SK-N-SH (cell line): ENCODE measurements at regions not wholly inside any gene's neighbourhood (a gene's known extent, or its start where the extent isn't known, plus 50 kb on each side); places are given as distances from the start of the nearest gene placed in this dataset.

Source experiments
- CTCF ChIA-PET: fragments of 300-600, 350-600 bp; formaldehyde crosslinking; extraction: SDS; loops from one replicate; lab custom pipeline; 2021; lab: Yijun Ruan, JAX
- POLR2A ChIA-PET: fragments of 350-600 bp; sonication (Branson Sonifier 250); formaldehyde crosslinking; extraction: SDS; loops from one replicate; lab custom pipeline; 2020; ENCODE audit warnings: antibody characterized with exemption, inconsistent platforms; lab: Yijun Ruan, JAX
- DNase-seq: peaks from one replicate; pipeline ENCODE4 v3.0.0; 2012
- H2AFZ ChIP-seq: fragments of 200-600 bp; sonication (generic); 2 replicates; pipeline ENCODE4 v1.8.1; 2016; ENCODE audit warnings: antibody characterized with exemption, mild to moderate bottlenecking, low read depth
- H3F3A ChIP-seq: fragments of 200-600 bp; sonication (generic); replicated peaks from 2 replicates; pipeline ENCODE3; 2016; ENCODE audit warnings: antibody characterized with exemption, mild to moderate bottlenecking; ENCODE audit not compliant: insufficient read depth
- H3K27ac ChIP-seq, 2 experiments: fragments of 200-500 bp in 1 of 2; fragments of 200-600 bp in 1 of 2; sonication (Bioruptor generic) in 1 of 2; sonication (generic), shearing (Covaris generic) in 1 of 2; 2 replicates each; pipeline versions ENCODE4 v1.5.1 to v1.6.1; 2014 to 2016; ENCODE audit warnings: low read depth in 2 of 2, inconsistent platforms in 1 of 2, low read length in 1 of 2, mild to moderate bottlenecking in 1 of 2, mixed read lengths in 1 of 2
- H3K27me3 ChIP-seq: fragments of 200-600 bp; sonication (generic), shearing (Covaris generic); 2 replicates; pipeline ENCODE4 v1.6.1; 2016; ENCODE audit warnings: mixed run types; ENCODE audit not compliant: insufficient read depth
- H3K36me3 ChIP-seq, 2 experiments: fragments of 200-500 bp in 1 of 2; fragments of 200-600 bp in 1 of 2; sonication (Bioruptor generic) in 1 of 2; sonication (generic) in 1 of 2; replicated peaks in 1 of 2; 2 replicates each; pipeline versions ENCODE3 to v1.5.1; 2014 to 2016; ENCODE audit warnings: low read length in 1 of 2, mild to moderate bottlenecking in 1 of 2; ENCODE audit not compliant: insufficient read depth in 2 of 2, control insufficient read depth in 1 of 2
- H3K4me1 ChIP-seq, 2 experiments: fragments of 200-500 bp in 1 of 2; fragments of 200-600 bp in 1 of 2; sonication (Bioruptor generic) in 1 of 2; sonication (generic), shearing (Covaris generic) in 1 of 2; 2 replicates each; pipeline versions ENCODE4 v1.5.1 to v1.6.1; 2014 to 2016; ENCODE audit warnings: low read depth in 1 of 2, low read length in 1 of 2, mixed run types in 1 of 2; ENCODE audit not compliant: insufficient read depth in 2 of 2, control insufficient read depth in 1 of 2
- H3K4me2 ChIP-seq: fragments of 200-600 bp; sonication (generic), shearing (Covaris generic); 2 replicates; pipeline ENCODE4 v1.6.1; 2017; ENCODE audit warnings: mixed run types
- H3K4me3 ChIP-seq, 2 experiments: fragments of 200-500 bp in 1 of 2; fragments of 200-600 bp in 1 of 2; sonication (Bioruptor generic) in 1 of 2; sonication (generic), shearing (Covaris generic) in 1 of 2; 2 replicates each; pipeline versions ENCODE4 v1.5.1 to v1.8.1; 2014 to 2016; ENCODE audit warnings: low read depth in 2 of 2, inconsistent platforms in 1 of 2, low read length in 1 of 2, mild to moderate bottlenecking in 1 of 2, mixed read lengths in 1 of 2, moderate library complexity in 1 of 2
- H3K79me2 ChIP-seq: fragments of 200-600 bp; sonication (generic); 2 replicates; pipeline ENCODE4 v1.8.1; 2017; ENCODE audit warnings: mild to moderate bottlenecking; ENCODE audit not compliant: insufficient read depth
- H3K9ac ChIP-seq: fragments of 200-600 bp; sonication (generic); 2 replicates; pipeline ENCODE4 v1.6.1; 2017; ENCODE audit warnings: mixed run types
- H3K9me2 ChIP-seq: fragments of 200-600 bp; sonication (generic); 2 replicates; pipeline ENCODE4 v1.6.1; 2017; ENCODE audit warnings: mixed run types
- H3K9me3 ChIP-seq: fragments of 200-600 bp; sonication (generic); 2 replicates; pipeline ENCODE4 v1.6.1; 2017; ENCODE audit warnings: mixed run types, mild to moderate bottlenecking, moderate library complexity
- H4K20me1 ChIP-seq: fragments of 200-600 bp; sonication (generic); 2 replicates; pipeline ENCODE4 v1.6.1; 2017; ENCODE audit warnings: mild to moderate bottlenecking, mixed run types; ENCODE audit not compliant: insufficient read depth
- CHD2 ChIP-seq: fragments of 150-350 bp; IDR thresholded peaks from 2 replicates; pipeline ENCODE4 v1.6.1; 2018; ENCODE audit warnings: low read length; ENCODE audit not compliant: partially characterized antibody
- EP300 ChIP-seq, 2 experiments: IDR thresholded peaks; 2 replicates each; pipeline versions ENCODE4 v1.4.0 to v1.6.1; 2012; ENCODE audit warnings: borderline replicate concordance in 1 of 2, low read depth in 1 of 2, low read length in 1 of 2
- FOXJ3 ChIP-seq: sonication (generic); formaldehyde crosslinking; IDR thresholded peaks from 2 replicates; pipeline ENCODE4 v1.5.1; 2020; ENCODE audit warnings: mild to moderate bottlenecking, missing genetic modification reagents
- RAD21 ChIP-seq: IDR thresholded peaks from 2 replicates; pipeline ENCODE4 v1.6.1; 2012; ENCODE audit warnings: mild to moderate bottlenecking, low read length
- RXRA ChIP-seq: IDR thresholded peaks from 2 replicates; pipeline ENCODE4 v1.4.0; 2012; ENCODE audit warnings: low read depth, mild to moderate bottlenecking, borderline replicate concordance
- SIN3A ChIP-seq: IDR thresholded peaks from 2 replicates; pipeline ENCODE4 v1.6.1; 2012; ENCODE audit warnings: low read depth, mild to moderate bottlenecking, low read length, moderate library complexity, borderline replicate concordance
- SMC3 ChIP-seq: IDR thresholded peaks from 2 replicates; pipeline ENCODE4 v1.6.1; 2012; ENCODE audit warnings: low read depth, low read length, improper control_type of control experiment
- TAF1 ChIP-seq: IDR thresholded peaks from 2 replicates; pipeline ENCODE4 v1.6.1; 2012; ENCODE audit warnings: low read depth, mild to moderate bottlenecking, low read length, moderate library complexity, borderline replicate concordance
- TEAD4 ChIP-seq: IDR thresholded peaks from 2 replicates; pipeline ENCODE4 v1.4.0; 2012; ENCODE audit warnings: mild to moderate bottlenecking, borderline replicate concordance; ENCODE audit not compliant: insufficient read depth
- WGBS: methylation state at CpG from one replicate; pipeline ENCODE4 v1.1.6; 2017; ENCODE audit warnings: low lambda C conversion rate; 5-methylcytosine and 5-hydroxymethylcytosine counted together
- TF ChIP-seq, protein P1 (sequence below): IDR thresholded peaks from 2 replicates; pipeline ENCODE4 v1.6.1; 2012; ENCODE audit warnings: mild to moderate bottlenecking, low read depth, low read length, moderate library complexity
- TF ChIP-seq, protein P2 (sequence below): fragments of 150-350 bp; IDR thresholded peaks from 2 replicates; pipeline ENCODE4 v1.6.1; 2017; ENCODE audit warnings: antibody characterized with exemption, low read length, low read depth, borderline replicate concordance
- TF ChIP-seq, protein P3 (sequence below): IDR thresholded peaks from 2 replicates; pipeline ENCODE4 v1.4.0; 2012; ENCODE audit warnings: low read depth
- TF ChIP-seq, protein P4 (sequence below): fragments of 200-600 bp; sonication (generic); IDR thresholded peaks from 2 replicates; pipeline ENCODE4 v1.6.1; 2017; ENCODE audit warnings: antibody characterized with exemption, mild to moderate bottlenecking, moderate library complexity

DNA sequence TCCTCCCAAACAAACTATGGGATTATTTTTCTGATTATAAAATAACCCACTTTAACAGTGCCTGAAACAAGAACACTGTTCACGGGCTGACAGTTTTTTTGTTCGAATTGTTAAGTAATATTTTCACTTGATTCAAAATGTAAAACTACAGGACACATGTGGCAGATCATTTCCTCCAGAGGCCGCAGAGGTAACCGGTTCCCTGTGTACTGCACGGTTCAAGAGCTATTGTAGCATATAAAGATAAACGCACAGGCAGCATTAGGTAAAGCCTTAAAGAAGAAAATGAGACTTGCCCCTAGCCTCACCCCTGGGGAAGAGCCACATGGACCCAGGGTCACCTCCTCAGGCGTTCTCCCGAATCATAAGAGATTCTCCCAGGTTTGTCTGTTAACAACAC lies 181.3 kb upstream of the AFDN start:
- Histone ChIP-seq H3K79me2 (no peaks in the 10 kb centered on the region), H3K4me2 (no peak overlapping the region), H3K27me3 (no peaks in the 10 kb centered on the region), H3K4me3 (no peak overlapping the region), H3K27ac (no peak overlapping the region), H3F3A (no peaks in the 10 kb centered on the region), H3K9ac (no peak overlapping the region), H3K9me2 (no peaks in the 10 kb centered on the region), H3K4me1 (no peaks in the 10 kb centered on the region; a peak in 1 of 4 replicates), H2AFZ (no peak overlapping the region)
- 58% methylated on average over 8 of the region's 8 CpGs for WGBS
- no peak for TF ChIP-seq SMC3
- no peak for TF ChIP-seq CHD2
- no peak for TF ChIP-seq RXRA
- TF ChIP-seq, protein P1, sequence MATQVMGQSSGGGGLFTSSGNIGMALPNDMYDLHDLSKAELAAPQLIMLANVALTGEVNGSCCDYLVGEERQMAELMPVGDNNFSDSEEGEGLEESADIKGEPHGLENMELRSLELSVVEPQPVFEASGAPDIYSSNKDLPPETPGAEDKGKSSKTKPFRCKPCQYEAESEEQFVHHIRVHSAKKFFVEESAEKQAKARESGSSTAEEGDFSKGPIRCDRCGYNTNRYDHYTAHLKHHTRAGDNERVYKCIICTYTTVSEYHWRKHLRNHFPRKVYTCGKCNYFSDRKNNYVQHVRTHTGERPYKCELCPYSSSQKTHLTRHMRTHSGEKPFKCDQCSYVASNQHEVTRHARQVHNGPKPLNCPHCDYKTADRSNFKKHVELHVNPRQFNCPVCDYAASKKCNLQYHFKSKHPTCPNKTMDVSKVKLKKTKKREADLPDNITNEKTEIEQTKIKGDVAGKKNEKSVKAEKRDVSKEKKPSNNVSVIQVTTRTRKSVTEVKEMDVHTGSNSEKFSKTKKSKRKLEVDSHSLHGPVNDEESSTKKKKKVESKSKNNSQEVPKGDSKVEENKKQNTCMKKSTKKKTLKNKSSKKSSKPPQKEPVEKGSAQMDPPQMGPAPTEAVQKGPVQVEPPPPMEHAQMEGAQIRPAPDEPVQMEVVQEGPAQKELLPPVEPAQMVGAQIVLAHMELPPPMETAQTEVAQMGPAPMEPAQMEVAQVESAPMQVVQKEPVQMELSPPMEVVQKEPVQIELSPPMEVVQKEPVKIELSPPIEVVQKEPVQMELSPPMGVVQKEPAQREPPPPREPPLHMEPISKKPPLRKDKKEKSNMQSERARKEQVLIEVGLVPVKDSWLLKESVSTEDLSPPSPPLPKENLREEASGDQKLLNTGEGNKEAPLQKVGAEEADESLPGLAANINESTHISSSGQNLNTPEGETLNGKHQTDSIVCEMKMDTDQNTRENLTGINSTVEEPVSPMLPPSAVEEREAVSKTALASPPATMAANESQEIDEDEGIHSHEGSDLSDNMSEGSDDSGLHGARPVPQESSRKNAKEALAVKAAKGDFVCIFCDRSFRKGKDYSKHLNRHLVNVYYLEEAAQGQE = no peak
- TF ChIP-seq, all 33 proteins: peak for 0
- POLR2A ChIA-PET = no interaction called here
- CTCF ChIA-PET = no interaction called here
- no peaks in the 10 kb centered on the region for H4K20me1 ChIP-seq
- no peak for DNase-seq
- H3K36me3 ChIP-seq = no peaks in the 10 kb centered on the region
- no peaks in the 10 kb centered on the region for H3K9me3 ChIP-seq

DNA sequence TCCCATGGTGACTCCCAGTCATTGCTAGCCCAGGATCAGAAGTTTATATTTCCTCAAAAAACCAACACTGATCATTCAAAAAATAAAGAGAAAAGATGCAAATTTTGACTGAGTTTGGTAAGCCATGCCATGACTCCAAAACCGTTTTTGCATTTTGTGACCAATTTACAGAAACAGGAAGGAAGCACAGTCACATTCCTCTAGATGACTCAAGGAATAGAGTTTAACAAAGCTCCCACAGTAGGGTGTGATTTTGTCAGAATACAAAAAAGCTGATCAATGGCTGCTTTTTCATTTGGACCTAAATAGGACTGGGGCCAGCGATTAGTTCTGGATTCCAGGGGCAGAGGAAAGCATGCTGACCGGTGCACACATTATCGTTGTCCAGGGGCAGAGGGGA lies 179.4 kb upstream of the AFDN start:
- Histone ChIP-seq H3K27ac (no peak overlapping the region), H3K4me2 (no peak overlapping the region), H2AFZ (no peak overlapping the region), H4K20me1 (no peaks in the 10 kb centered on the region), H3K9me3 (no peaks in the 10 kb centered on the region), H3K4me1 (no peaks in the 10 kb centered on the region; a peak in 1 of 4 replicates), H3F3A (no peaks in the 10 kb centered on the region), H3K27me3 (no peaks in the 10 kb centered on the region), H3K9me2 (no peaks in the 10 kb centered on the region), H3K79me2 (no peaks in the 10 kb centered on the region), H3K36me3 (no peaks in the 10 kb centered on the region), H3K4me3 (no peak overlapping the region), H3K9ac (no peak overlapping the region)
- 43% methylated on average over 4 of the region's 4 CpGs for WGBS
- ChIA-PET POLR2A (interaction anchor here (0.6 kb wide), 1 partner anchor 1264 kb away, joined by 3 read pairs; no protein-coding TSS in a partner anchor), CTCF (interaction anchor here (1.2 kb wide), 1 partner anchor 250 kb away, joined by 3 read pairs; no protein-coding TSS in a partner anchor)
- DNase-seq = no peak
- no peak for TF ChIP-seq RAD21

DNA sequence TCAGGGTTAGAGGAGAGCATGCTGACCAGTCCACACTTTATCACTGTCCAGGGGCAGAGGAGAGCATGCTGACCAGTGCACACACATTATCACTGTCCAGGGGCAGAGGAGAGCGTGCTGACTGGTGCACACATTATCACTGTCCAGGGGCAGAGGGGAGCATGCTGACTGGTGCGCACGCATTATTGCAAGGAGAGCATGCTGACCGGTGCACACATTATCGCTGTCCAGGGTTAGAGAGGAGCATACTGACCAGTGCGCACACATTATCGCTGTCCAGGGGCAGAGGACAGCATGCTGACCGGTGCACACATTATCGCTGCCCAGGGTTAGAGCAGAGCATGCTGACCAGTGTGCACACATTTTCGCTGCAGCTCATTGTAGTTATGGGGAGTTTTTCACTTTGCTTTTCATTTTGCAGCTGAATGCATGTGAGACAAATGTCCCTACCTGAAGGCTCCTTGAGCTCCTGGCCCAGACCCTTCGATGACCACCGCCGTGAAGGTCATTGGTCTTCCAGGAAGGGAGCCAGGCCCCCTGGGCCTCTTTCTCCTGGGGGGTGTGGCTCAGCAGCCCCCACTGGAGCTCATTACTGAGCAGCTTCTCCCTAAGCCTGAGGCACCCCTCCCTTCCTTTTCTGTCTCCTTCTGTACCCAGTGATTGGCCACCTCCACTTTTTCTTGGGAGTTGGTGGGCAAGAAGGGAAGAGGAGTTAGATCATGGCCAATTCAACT lies 178.8 kb upstream of the AFDN start:
- no peak overlapping the region for H3K9ac ChIP-seq
- no peak overlapping the region for H2AFZ ChIP-seq
- WGBS = 64% methylated on average over 11 of the region's 13 CpGs
- no peaks in the 10 kb centered on the region for H4K20me1 ChIP-seq
- no peaks in the 10 kb centered on the region; a peak in 1 of 4 replicates for H3K4me1 ChIP-seq
- ChIA-PET POLR2A (no interaction called here), CTCF (interaction anchor here (1.2 kb wide), 1 partner anchor 249 kb away, joined by 3 read pairs; no protein-coding TSS in a partner anchor)
- no peaks in the 10 kb centered on the region for H3K79me2 ChIP-seq
- H3K27ac ChIP-seq = no peak overlapping the region
- DNase-seq = no peak
- H3F3A ChIP-seq = no peaks in the 10 kb centered on the region
- no peak overlapping the region for H3K4me3 ChIP-seq
- H3K4me2 ChIP-seq = no peak overlapping the region
- no peaks in the 10 kb centered on the region for H3K9me2 ChIP-seq
- no peaks in the 10 kb centered on the region for H3K36me3 ChIP-seq
- H3K9me3 ChIP-seq = no peaks in the 10 kb centered on the region
- no peaks in the 10 kb centered on the region for H3K27me3 ChIP-seq
- TF ChIP-seq, protein P2, sequence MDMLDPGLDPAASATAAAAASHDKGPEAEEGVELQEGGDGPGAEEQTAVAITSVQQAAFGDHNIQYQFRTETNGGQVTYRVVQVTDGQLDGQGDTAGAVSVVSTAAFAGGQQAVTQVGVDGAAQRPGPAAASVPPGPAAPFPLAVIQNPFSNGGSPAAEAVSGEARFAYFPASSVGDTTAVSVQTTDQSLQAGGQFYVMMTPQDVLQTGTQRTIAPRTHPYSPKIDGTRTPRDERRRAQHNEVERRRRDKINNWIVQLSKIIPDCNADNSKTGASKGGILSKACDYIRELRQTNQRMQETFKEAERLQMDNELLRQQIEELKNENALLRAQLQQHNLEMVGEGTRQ = no peak
- TF ChIP-seq, protein P3, sequence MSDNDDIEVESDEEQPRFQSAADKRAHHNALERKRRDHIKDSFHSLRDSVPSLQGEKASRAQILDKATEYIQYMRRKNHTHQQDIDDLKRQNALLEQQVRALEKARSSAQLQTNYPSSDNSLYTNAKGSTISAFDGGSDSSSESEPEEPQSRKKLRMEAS = no peak
- TF ChIP-seq SIN3A (no peak), RXRA (no peak), TEAD4 (no peak), FOXJ3 (CRISPR knock-in tag) (no peak), EP300 (IDR thresholded peaks at IDR 0.05; ENCODE audit: borderline replicate concordance in 1 of 2, low read depth in 1 of 2, low read length in 1 of 2) (no peak), TAF1 (no peak)
- TF ChIP-seq, protein P4, sequence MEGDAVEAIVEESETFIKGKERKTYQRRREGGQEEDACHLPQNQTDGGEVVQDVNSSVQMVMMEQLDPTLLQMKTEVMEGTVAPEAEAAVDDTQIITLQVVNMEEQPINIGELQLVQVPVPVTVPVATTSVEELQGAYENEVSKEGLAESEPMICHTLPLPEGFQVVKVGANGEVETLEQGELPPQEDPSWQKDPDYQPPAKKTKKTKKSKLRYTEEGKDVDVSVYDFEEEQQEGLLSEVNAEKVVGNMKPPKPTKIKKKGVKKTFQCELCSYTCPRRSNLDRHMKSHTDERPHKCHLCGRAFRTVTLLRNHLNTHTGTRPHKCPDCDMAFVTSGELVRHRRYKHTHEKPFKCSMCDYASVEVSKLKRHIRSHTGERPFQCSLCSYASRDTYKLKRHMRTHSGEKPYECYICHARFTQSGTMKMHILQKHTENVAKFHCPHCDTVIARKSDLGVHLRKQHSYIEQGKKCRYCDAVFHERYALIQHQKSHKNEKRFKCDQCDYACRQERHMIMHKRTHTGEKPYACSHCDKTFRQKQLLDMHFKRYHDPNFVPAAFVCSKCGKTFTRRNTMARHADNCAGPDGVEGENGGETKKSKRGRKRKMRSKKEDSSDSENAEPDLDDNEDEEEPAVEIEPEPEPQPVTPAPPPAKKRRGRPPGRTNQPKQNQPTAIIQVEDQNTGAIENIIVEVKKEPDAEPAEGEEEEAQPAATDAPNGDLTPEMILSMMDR = no peak
